Pulmonary artery endothelial cell (primary cell): ENCODE measurements at regions not wholly inside any gene's neighbourhood (a gene's known extent, or its start where the extent isn't known, plus 50 kb on each side); places are given as distances from the start of the nearest gene placed in this dataset.

Experiments used
- DNase-seq: peaks from one replicate; pipeline ENCODE4 v3.0.0-alpha.2; 2011; ENCODE audit warnings: low read depth, low spot score

- DNase-seq: no peak
These were observed 63.5 kb downstream of the PCDH18 start for GRCh38 chr4:137468836-137469235.

GRCh38 chr4:137467537-137467936 lies 64.8 kb downstream of the PCDH18 start:
- no peak for DNase-seq

- DNase-seq: no peak
These were observed 68.8 kb downstream of the PCDH18 start for GRCh38 chr4:137463377-137464003.

- no peak for DNase-seq
These were observed 76.5 kb downstream of the PCDH18 start for GRCh38 chr4:137455647-137456321.

- DNase-seq: no peak
These were observed 77.5 kb downstream of the PCDH18 start for GRCh38 chr4:137454767-137455166.

- no peak for DNase-seq
These were observed 79.5 kb downstream of the PCDH18 start for GRCh38 chr4:137452799-137453198.

- DNase-seq: no peak
These were observed 81.0 kb downstream of the PCDH18 start for GRCh38 chr4:137451172-137451825.

- no peak for DNase-seq
These were observed 83.9 kb downstream of the PCDH18 start for GRCh38 chr4:137448402-137448801.

GRCh38 chr4:137446071-137446470 lies 86.2 kb downstream of the PCDH18 start:
- no peak for DNase-seq

- no peak for DNase-seq
These were observed 89.1 kb downstream of the PCDH18 start for GRCh38 chr4:137443031-137443800.

GRCh38 chr4:137432446-137433311 lies 99.6 kb downstream of the PCDH18 start:
- no peak for DNase-seq

GRCh38 chr4:137430171-137430570 lies 102.1 kb downstream of the PCDH18 start:
- no peak for DNase-seq

- no peak for DNase-seq
These were observed 104.9 kb downstream of the PCDH18 start for GRCh38 chr4:137427411-137427810.

GRCh38 chr4:137425281-137425680 lies 107.0 kb downstream of the PCDH18 start:
- no peak for DNase-seq

GRCh38 chr4:137422666-137423065 lies 109.6 kb downstream of the PCDH18 start:
- DNase-seq: no peak

GRCh38 chr4:137421796-137422195 lies 110.5 kb downstream of the PCDH18 start:
- no peak for DNase-seq

GRCh38 chr4:137420901-137421396 lies 111.3 kb downstream of the PCDH18 start:
- DNase-seq: no peak

- DNase-seq: no peak
These were observed 114.6 kb downstream of the PCDH18 start for GRCh38 chr4:137417676-137418075.

GRCh38 chr4:137414802-137415201 lies 117.5 kb downstream of the PCDH18 start:
- no peak for DNase-seq

GRCh38 chr4:137408527-137409177 lies 123.6 kb downstream of the PCDH18 start:
- DNase-seq: no peak
